Hippocampal formation (tissue), 2 donors: ENCODE measurements at regions not wholly inside any gene's neighbourhood (a gene's known extent, or its start where the extent isn't known, plus 50 kb on each side); places are given as distances from the start of the nearest gene placed in this dataset.
"Not testable (repeated sequence)": the region's sequence is repeated elsewhere in the genome, so short reads cannot be mapped to it uniquely, and the experiment has no call there.

ENCODE experiments used
- DNase-seq, 2 donors: peaks; one replicate each; lab custom pipeline; 2025; lab: John Stamatoyannopoulos, UW

- DNase-seq: not testable (repeated sequence)
These were observed 66.2 kb downstream of the SYT15 start for GRCh38 chr10:46645110-46645509.

- not testable (repeated sequence) for DNase-seq
These were observed 67.2 kb downstream of the SYT15 start for GRCh38 chr10:46646132-46646531.

- not testable (repeated sequence) for DNase-seq
These were observed 72.0 kb downstream of the SYT15 start for GRCh38 chr10:46650967-46651366.

- DNase-seq: not testable (repeated sequence)
These were observed 78.5 kb downstream of the SYT15 start for GRCh38 chr10:46657437-46657836.

- not testable (repeated sequence) for DNase-seq
These were observed 81.3 kb downstream of the SYT15 start for GRCh38 chr10:46660027-46660834.

- not testable (repeated sequence) for DNase-seq
These were observed 81.9 kb downstream of the SYT15 start for GRCh38 chr10:46660835-46661164.

GRCh38 chr10:46665536-46665935, 86.6 kb downstream of the SYT15 start:
- not testable (repeated sequence) for DNase-seq

- not testable (repeated sequence) for DNase-seq
These were observed 89.5 kb downstream of the SYT15 start for GRCh38 chr10:46668357-46668997.

- not testable (repeated sequence) for DNase-seq
These were observed 99.0 kb downstream of the SYT15 start for GRCh38 chr10:46677836-46678435.

- DNase-seq: not testable (repeated sequence)
These were observed 112.5 kb downstream of the SYT15 start for GRCh38 chr10:46691397-46691796.

GRCh38 chr10:46693218-46693617, 114.3 kb downstream of the SYT15 start:
- not testable (repeated sequence) for DNase-seq

- not testable (repeated sequence) for DNase-seq
These were observed 138.3 kb downstream of the SYT15 start for GRCh38 chr10:46717264-46717663.

- not testable (repeated sequence) for DNase-seq
These were observed 139.1 kb downstream of the SYT15 start for GRCh38 chr10:46718014-46718413.

- peak; percentile 6 to 17 for DNase-seq
These were observed 141.5 kb downstream of the SYT15 start for GRCh38 chr10:46720386-46720785.

GRCh38 chr10:46720811-46721518, 142.0 kb downstream of the SYT15 start:
- not testable (repeated sequence) for DNase-seq

GRCh38 chr10:46724258-46724657, 145.3 kb downstream of the SYT15 start:
- not testable (repeated sequence) for DNase-seq

GRCh38 chr10:46728359-46728758, 149.4 kb downstream of the SYT15 start:
- not testable (repeated sequence) for DNase-seq

- not testable (repeated sequence) for DNase-seq
These were observed 151.8 kb downstream of the SYT15 start for GRCh38 chr10:46730729-46731128.

GRCh38 chr10:46733635-46734261, 154.8 kb downstream of the SYT15 start:
- not testable (repeated sequence) for DNase-seq

- not testable (repeated sequence) for DNase-seq
These were observed 155.3 kb downstream of the SYT15 start for GRCh38 chr10:46734262-46734642.

- not testable (repeated sequence) for DNase-seq
These were observed 161.0 kb downstream of the SYT15 start for GRCh38 chr10:46739919-46740318.

- not testable (repeated sequence) for DNase-seq
These were observed 161.4 kb downstream of the SYT15 start for GRCh38 chr10:46740368-46740767.
